Ascending aorta (tissue), 2 donors: ENCODE measurements at regions not wholly inside any gene's neighbourhood (a gene's known extent, or its start where the extent isn't known, plus 50 kb on each side); places are given as distances from the start of the nearest gene placed in this dataset.

Experiments used
- DNase-seq, 2 donors: peaks; one replicate each; pipeline ENCODE4 v3.0.0-alpha.2; 2019; ENCODE audit warnings: low spot score in 2 of 2
- H3K27ac ChIP-seq, 2 donors: fragments of 200-600 bp; sonication (generic); one replicate each; pipeline ENCODE4 v1.5.1; 2016 to 2017; ENCODE audit warnings: mild to moderate bottlenecking in 1 of 2
- H3K27me3 ChIP-seq: fragments of 200-600 bp; sonication (generic); one replicate; pipeline ENCODE4 v1.5.1; 2017
- H3K36me3 ChIP-seq, 2 donors: fragments of 200-600 bp; sonication (generic); one replicate each; pipeline ENCODE4 v1.5.1; 2016
- H3K4me1 ChIP-seq, 2 donors: fragments of 200-600 bp; sonication (generic); one replicate each; pipeline ENCODE4 v1.5.1; 2016 to 2017; ENCODE audit warnings: mild to moderate bottlenecking in 1 of 2
- H3K4me3 ChIP-seq, 2 donors: fragments of 200-600 bp; sonication (generic); one replicate each; pipeline ENCODE4 v1.5.1; 2016 to 2017; ENCODE audit warnings: mild to moderate bottlenecking in 1 of 2
- H3K9me3 ChIP-seq, 2 donors: fragments of 200-600 bp; sonication (generic); one replicate each; pipeline ENCODE4 v1.5.1; 2016
- intact Hi-C: fragments of 100-400 bp; cut with DNase I; formaldehyde crosslinking; loops from one replicate; pipeline ENCODE4 v1.15.1; 2023
- TF ChIP-seq, protein P1 (sequence below), 3 experiments: fragments of 200-600 bp in 2 of 3; fragments of 450-650 bp in 1 of 3; sonication (generic) in 2 of 3; IDR thresholded peaks; one replicate each; pipeline ENCODE4 v1.5.1; 2016 to 2019; ENCODE audit warnings: antibody characterized with exemption in 3 of 3, mild to moderate bottlenecking in 1 of 3, moderate library complexity in 1 of 3

DNA sequence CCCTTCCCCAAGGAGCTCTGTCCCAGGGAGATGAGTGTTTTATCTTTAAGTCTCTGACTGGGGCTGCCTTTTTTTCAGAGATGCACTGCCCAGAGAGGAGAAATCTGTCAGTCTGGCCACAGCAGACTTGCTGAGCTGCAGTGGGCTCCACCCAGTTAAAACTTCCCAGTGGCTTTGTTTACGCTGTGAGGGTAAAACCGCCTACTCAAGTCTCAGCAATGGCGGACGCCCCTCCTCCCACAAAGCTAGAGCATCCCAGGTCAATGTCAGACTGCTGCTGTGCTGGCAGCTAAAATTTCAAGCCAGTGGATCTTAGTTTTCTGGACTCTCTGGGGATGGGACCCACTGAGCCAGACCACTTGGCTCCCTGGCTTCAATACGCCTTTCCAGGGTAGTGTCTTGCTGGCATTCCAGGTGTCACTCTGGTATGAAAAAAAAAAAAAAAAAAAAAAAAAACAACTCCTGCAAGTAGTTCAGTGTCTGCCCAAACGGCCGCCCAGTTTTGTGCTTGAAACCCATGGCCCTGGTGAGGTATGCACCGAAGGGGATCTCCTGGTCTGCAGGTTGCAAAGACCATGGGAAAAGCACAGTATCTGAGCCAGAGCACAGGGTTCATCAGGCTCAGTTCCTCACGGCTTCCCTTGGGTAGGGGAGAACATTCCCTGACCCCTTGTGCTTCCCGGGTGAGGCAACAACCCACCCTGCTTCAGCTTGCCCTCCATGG, 1616.1 kb upstream of the ADGRL3 start:
- intact Hi-C loops, result no loop called here
- no peak for DNase-seq
- TF ChIP-seq, protein P1, sequence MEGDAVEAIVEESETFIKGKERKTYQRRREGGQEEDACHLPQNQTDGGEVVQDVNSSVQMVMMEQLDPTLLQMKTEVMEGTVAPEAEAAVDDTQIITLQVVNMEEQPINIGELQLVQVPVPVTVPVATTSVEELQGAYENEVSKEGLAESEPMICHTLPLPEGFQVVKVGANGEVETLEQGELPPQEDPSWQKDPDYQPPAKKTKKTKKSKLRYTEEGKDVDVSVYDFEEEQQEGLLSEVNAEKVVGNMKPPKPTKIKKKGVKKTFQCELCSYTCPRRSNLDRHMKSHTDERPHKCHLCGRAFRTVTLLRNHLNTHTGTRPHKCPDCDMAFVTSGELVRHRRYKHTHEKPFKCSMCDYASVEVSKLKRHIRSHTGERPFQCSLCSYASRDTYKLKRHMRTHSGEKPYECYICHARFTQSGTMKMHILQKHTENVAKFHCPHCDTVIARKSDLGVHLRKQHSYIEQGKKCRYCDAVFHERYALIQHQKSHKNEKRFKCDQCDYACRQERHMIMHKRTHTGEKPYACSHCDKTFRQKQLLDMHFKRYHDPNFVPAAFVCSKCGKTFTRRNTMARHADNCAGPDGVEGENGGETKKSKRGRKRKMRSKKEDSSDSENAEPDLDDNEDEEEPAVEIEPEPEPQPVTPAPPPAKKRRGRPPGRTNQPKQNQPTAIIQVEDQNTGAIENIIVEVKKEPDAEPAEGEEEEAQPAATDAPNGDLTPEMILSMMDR (IDR thresholded peaks at IDR 0.05), result no peak

DNA sequence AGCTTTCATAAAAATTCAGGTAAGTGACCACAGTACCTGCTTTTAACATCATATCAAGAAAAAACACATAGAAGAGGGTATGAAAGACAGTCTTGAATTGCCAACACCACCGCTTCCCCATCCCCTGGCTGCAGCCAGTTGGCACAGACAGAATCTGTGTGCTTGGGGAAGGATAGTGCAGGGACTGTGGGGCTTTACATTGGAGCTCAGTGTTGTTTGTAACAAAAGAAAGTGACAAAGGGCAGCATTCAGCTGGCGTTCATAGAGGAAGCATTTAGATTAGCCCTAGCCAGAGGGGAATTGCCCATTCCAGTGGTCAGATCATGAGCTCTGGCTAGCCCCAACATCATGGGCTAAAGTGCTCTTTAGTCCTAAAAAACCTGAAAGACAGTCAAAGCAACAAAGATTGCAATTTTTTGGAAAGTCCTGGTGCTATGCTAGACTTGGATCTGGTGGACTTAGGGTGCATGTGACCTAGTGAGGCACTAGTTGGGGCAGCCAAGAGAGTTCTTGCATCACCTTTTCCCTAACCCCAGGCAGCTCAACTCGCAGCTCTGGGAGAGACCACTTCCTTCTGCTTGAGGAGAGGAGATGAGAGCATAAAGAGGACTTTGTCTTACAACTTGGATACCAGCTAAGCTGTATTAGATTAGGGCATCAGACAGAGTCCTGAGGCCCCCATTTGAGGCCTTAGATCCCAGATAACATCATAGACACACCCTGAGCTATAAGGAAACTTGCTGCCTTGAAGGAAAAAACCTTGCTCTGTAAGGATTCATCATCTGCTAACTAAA, 1602.4 kb upstream of the ADGRL3 start:
- H3K36me3 ChIP-seq, result no peaks in the 10 kb centered on the region
- H3K27ac ChIP-seq, result no peak overlapping the region
- DNase-seq, result no peak
- H3K9me3 ChIP-seq, result no peaks in the 10 kb centered on the region
- intact Hi-C loops, result no loop called here
- no peaks in the 10 kb centered on the region for H3K4me1 ChIP-seq
- no peak overlapping the region for H3K4me3 ChIP-seq
- TF ChIP-seq, protein P1 (IDR thresholded peaks at IDR 0.05), result no peak
- H3K27me3 ChIP-seq, result no peaks in the 10 kb centered on the region

More for the DNA sequence above, 1616.1 kb upstream of the ADGRL3 start:
- Histone ChIP-seq H3K27ac (no peak overlapping the region), H3K9me3 (no peaks in the 10 kb centered on the region), H3K27me3 (no peaks in the 10 kb centered on the region), H3K4me1 (no peaks in the 10 kb centered on the region), H3K4me3 (no peak overlapping the region), H3K36me3 (no peaks in the 10 kb centered on the region)

DNA sequence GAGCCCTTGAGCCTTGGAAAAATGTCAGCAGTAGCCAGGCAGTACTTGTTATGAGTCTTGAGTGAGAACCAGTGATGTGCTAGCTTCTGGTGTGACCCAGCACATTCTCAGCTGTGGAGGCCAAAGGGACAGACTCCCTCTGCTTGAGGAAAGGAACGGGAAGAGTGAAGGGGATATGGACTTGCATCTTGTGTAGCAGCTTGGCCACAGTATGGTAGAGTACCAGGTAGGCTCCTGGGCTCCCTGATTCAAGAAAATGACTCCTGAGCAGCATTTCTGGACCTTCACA, 1601.9 kb upstream of the ADGRL3 start:
- Histone ChIP-seq H3K9me3 (no peaks in the 10 kb centered on the region), H3K27me3 (no peaks in the 10 kb centered on the region)

DNA sequence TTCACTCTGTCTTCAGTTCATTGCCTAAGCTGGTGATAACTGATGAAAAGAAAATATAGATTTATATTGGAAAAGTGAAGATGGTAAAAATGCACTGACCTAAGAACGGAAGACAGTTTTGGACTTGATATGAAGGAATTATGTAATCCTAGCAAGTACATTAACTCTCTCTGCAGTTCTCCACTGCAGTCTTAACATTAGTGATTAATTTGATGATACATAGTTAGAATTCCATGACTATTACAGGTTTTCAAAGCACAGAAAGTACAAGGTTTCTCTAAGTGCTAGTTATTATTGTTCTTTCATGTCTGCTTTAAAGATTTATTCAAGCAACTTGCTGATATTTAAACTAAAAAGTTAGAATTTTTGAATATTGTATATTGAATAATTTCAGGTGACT, 1591.7 kb upstream of the ADGRL3 start:
- H3K9me3 ChIP-seq, result no peaks in the 10 kb centered on the region
- H3K4me3 ChIP-seq, result no peak overlapping the region
- intact Hi-C loops, result no loop called here
- H3K36me3 ChIP-seq, result no peaks in the 10 kb centered on the region
- H3K4me1 ChIP-seq, result peaks cover 4% of the 10 kb centered on the region in 2 donors
- no peak overlapping the region for H3K27ac ChIP-seq
- DNase-seq, result no peak
- TF ChIP-seq, protein P1 (IDR thresholded peaks at IDR 0.05), result no peak
- no peaks in the 10 kb centered on the region for H3K27me3 ChIP-seq

More for the DNA sequence above, 1601.9 kb upstream of the ADGRL3 start:
- DNase-seq, result no peak
- no peaks in the 10 kb centered on the region for H3K4me1 ChIP-seq
- no peak overlapping the region for H3K4me3 ChIP-seq
- H3K36me3 ChIP-seq, result no peaks in the 10 kb centered on the region
- H3K27ac ChIP-seq, result no peak overlapping the region
- TF ChIP-seq, protein P1 (IDR thresholded peaks at IDR 0.05), result no peak
- intact Hi-C loops, result no loop called here

DNA sequence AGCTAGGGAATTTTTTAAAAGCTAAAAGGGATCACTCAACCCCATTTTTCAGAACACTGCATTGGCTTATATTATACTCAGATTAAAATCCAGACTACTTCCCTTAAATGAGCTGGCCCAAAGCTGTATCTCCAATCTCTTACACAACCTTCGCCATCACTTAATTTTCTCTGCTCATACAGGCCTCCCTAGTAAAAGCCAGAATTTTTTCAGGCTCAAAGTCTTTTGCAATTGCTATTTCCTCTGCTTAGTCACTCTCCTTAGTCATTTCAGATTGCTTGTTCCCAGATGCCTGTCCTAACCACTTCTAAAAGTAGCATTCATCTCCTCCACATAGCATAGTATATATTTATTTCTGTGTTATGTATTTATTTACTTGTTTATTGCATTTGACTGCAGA, 1587.9 kb upstream of the ADGRL3 start:
- no peak for DNase-seq
- Histone ChIP-seq H3K4me1 (peaks cover 4% of the 10 kb centered on the region in 2 donors), H3K36me3 (no peaks in the 10 kb centered on the region), H3K27me3 (no peaks in the 10 kb centered on the region), H3K27ac (peak overlapping the region; percentile 59 to 67), H3K4me3 (no peak overlapping the region), H3K9me3 (no peaks in the 10 kb centered on the region)
- intact Hi-C loops, result no loop called here
- TF ChIP-seq, protein P1 (IDR thresholded peaks at IDR 0.05), result no peak
